ENCODE measurements at regions not wholly inside any gene's neighbourhood (a gene's known extent, or its start where the extent isn't known, plus 50 kb on each side); places are given as distances from the start of the nearest gene placed in this dataset.
"Not testable (repeated sequence)": the region's sequence is repeated elsewhere in the genome, so short reads cannot be mapped to it uniquely, and the experiment has no call there.

DNA sequence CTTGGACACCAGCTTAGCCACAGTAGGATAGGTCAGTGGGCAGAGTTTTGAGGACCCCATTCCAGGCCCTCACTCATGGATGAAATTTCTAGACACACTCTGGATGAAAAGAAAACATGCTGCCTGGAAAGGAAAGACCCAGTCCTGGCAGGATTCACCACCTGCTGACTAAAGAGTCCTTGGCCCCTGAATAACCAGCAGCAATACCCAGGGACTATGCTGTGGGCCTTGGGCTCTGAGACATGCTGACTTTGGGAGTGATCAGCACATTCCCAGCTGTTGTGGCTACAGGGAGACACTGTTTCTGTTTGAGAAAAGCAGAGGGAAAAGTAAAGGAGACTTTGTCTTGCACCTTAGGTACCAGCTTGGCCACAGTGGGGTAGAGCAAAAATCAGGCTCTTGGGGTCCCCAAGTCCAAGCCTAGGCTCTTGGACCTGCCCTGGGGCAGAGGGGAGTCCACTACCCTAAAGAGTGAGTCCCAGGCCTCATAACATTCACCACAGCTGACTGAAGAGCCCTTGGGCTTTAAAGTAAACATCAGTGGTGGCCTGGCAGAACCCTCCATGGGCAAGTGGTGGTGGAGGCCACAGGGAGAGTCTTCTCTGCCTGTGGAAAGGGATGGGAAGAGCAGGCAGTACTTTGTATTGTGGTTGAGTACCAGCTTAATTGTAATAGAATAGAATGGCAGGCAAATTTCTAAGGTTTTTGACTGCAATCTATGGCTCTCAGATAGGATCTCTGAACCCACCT, 516.8 kb downstream of the BCKDHB start:
- intact Hi-C loops (cut with micrococcal nuclease), result no loop called here
- Mint-ChIP-seq H3K4me1 (no peaks in the 10 kb centered on the region), H3K36me3 (ENCODE audit: low read depth) (no peaks in the 10 kb centered on the region), H3K27me3 (no peaks in the 10 kb centered on the region), H3K4me3 (no peak overlapping the region), H3K9me3 (peaks cover 6% of the 10 kb centered on the region), H3K27ac (no peak overlapping the region)
- DNase-seq, result no peak

DNA sequence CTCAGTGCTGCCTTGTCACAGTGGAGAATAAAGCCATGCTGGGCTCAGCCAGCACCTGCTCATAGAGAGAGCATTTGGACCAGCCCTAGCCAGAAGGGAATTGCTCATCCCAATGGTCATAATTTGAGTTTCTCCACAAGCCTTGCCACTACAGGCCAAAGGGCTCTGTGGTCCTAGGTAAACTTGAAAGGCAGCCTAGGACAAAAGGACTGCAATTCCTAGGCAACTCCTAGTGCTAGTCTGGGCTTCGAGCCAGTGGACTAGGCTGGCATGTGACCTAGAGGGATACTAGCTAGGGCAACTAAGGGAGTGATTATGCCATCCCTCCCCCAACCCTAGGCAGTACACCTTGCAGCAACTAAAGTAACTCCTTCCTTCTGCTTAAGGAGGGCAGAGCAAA, 516.2 kb downstream of the BCKDHB start:
- intact Hi-C loops (cut with micrococcal nuclease), result no loop called here

DNA sequence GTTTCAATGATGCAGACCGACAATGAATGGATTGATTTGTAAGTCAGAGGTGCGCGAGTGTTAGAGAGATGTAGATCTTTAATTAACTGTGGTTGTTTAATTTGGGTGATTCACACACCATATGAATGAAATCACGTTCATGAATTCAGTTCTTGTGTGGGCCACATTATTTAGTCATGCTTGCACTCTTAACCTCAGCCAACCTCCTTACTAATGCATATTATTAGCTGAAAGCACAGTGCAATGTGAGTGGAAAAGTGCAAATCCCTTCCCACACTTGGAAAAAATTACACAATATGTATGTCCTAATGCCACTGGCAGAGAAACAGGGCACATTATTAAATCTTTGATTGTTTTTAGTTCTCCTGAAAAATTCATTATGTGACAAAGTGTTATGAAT, 512.5 kb downstream of the BCKDHB start:
- no peaks in the 10 kb centered on the region for H3K36me3 Mint-ChIP-seq (ENCODE audit: low read depth)
- peaks cover 15% of the 10 kb centered on the region for H3K9me3 Mint-ChIP-seq
- H3K27ac Mint-ChIP-seq, result no peak overlapping the region
- no peak for DNase-seq
- H3K4me3 Mint-ChIP-seq, result no peak overlapping the region
- H3K4me1 Mint-ChIP-seq, result no peaks in the 10 kb centered on the region
- intact Hi-C loops (cut with micrococcal nuclease), result no loop called here
- H3K27me3 Mint-ChIP-seq, result no peaks in the 10 kb centered on the region

More for the DNA sequence above, 516.2 kb downstream of the BCKDHB start:
- Mint-ChIP-seq H3K4me1 (no peaks in the 10 kb centered on the region), H3K27ac (no peak overlapping the region), H3K36me3 (ENCODE audit: low read depth) (no peaks in the 10 kb centered on the region), H3K27me3 (no peaks in the 10 kb centered on the region), H3K4me3 (no peak overlapping the region), H3K9me3 (peaks cover 9% of the 10 kb centered on the region)
- no peak for DNase-seq

DNA sequence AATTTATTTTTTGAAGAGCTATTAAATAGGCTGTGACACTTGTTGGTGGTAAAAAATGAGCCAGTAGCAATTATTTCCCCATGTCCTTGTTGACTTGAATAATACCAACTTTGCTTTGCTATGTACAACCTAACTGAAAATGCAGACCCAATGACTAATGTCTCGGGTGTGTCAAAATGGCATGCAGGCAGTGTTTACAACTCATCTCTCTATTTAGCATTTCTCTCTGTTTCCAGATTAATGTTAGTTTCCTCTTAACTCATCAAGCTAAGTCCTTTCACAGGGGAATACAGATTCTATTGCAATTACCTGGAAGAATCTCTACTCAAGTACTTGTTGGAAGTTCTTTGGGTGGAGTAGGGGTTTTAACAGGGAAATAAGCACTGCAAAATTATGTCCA, 504.4 kb downstream of the BCKDHB start:
- Mint-ChIP-seq H3K27me3 (no peaks in the 10 kb centered on the region), H3K27ac (no peak overlapping the region)

DNA sequence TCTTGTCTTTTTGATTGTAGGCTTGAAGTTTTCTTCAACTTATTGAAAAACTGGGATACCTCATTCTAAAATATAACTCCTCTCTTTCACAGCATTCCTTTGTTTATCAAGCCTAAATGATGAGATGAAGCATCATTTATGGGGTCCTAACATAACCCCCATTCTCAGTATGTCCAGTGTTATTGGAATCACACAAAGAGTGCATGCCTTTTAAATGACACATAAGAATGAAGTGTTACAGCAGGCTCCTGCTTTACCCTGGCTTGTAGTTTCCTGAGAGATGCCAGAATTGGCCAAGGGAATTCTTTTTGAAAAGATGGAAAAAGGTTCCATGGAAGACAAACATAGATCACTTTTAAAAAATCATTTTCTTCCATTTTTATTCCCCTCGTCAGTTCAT, 502.4 kb downstream of the BCKDHB start:
- Mint-ChIP-seq H3K9me3 (peaks cover 4% of the 10 kb centered on the region), H3K27me3 (no peaks in the 10 kb centered on the region), H3K27ac (no peak overlapping the region), H3K4me1 (no peaks in the 10 kb centered on the region), H3K4me3 (no peak overlapping the region), H3K36me3 (ENCODE audit: low read depth) (no peaks in the 10 kb centered on the region)
- intact Hi-C loops (cut with micrococcal nuclease), result no loop called here
- no peak for DNase-seq

More for the DNA sequence above, 504.4 kb downstream of the BCKDHB start:
- intact Hi-C loops (cut with micrococcal nuclease), result no loop called here
- Mint-ChIP-seq H3K36me3 (ENCODE audit: low read depth) (no peaks in the 10 kb centered on the region), H3K9me3 (peaks cover 4% of the 10 kb centered on the region), H3K4me3 (no peak overlapping the region), H3K4me1 (no peaks in the 10 kb centered on the region)
- no peak for DNase-seq

DNA sequence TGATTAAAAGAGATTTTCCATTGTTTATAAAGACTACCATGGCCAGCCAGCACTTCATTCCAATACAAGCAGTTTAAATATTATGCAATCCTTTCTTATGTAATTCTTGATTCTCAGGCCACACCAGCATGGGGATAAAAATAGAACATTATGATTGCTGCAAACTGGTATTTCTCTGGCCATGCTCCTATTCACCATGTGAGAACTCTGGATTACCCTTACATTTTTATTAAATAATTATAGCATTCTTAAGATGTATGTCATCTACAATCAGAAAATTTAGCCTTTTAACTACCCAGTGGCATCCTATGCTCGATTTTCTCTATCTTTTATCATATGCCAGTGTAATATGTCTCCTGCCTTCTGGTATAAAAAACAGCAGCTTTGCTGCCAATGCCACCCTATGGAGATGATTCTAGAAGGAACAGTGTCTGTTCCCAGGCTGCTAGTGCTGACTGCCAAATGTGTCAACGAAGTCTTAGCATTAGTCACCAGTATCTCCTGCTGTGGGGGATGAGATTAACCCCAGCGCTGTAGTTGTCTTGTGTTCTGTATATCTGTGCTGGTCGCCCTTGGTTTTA, 501.4 kb downstream of the BCKDHB start:
- H3K4me1 Mint-ChIP-seq, result no peaks in the 10 kb centered on the region
- H3K9me3 Mint-ChIP-seq, result no peaks in the 10 kb centered on the region
- no peak overlapping the region for H3K27ac Mint-ChIP-seq
- H3K27me3 Mint-ChIP-seq, result no peaks in the 10 kb centered on the region
- no peak for DNase-seq
- intact Hi-C loops (cut with micrococcal nuclease), result no loop called here
- H3K4me3 Mint-ChIP-seq, result no peak overlapping the region
- no peaks in the 10 kb centered on the region for H3K36me3 Mint-ChIP-seq (ENCODE audit: low read depth)

DNA sequence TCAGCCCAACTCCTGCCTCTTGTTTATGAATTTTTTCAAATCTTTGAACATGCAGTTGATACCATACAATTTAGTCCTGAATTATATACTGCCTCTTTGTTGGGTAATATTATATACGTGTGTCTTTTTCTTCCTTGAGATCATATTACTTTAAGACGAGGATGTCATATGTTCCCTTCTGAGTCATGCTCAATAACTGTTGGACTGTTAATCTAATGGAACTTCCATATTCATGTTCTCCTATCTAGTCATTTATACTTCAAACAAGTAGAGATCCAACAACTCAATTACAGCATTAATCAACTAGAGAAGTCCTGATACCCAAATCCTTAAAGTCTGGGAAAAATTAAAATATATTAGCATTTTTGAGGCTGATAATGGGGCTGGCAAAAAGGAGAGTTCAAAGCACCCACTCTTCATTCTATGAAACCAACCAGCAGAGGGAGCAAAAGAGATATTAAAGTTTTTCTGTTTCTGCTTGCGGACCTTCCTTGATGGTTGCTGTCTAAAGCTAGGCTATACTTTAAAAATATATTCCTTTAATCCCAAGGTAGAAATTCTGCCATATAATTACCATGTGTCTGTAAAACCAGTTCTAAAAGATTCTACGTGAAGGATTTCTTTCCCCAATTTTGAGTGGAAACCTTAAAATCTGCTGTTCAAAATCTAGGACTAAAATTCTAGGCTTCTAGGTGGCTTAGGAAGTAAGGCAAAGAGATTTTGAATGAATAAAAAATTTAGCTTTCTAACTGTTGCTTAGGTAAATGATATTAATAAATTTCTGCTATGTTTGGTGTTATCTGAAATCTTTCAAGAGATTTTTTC, 498.9 kb downstream of the BCKDHB start:
- Mint-ChIP-seq H3K4me3 (no peak overlapping the region), H3K27me3 (no peaks in the 10 kb centered on the region), H3K4me1 (no peaks in the 10 kb centered on the region), H3K9me3 (no peaks in the 10 kb centered on the region), H3K36me3 (ENCODE audit: low read depth) (no peaks in the 10 kb centered on the region), H3K27ac (no peak overlapping the region)
- DNase-seq, result no peak
- intact Hi-C loops (cut with micrococcal nuclease), result loop anchor here (2.0 kb wide), 1 partner anchor 1149 kb away; no protein-coding TSS in a partner anchor

DNA sequence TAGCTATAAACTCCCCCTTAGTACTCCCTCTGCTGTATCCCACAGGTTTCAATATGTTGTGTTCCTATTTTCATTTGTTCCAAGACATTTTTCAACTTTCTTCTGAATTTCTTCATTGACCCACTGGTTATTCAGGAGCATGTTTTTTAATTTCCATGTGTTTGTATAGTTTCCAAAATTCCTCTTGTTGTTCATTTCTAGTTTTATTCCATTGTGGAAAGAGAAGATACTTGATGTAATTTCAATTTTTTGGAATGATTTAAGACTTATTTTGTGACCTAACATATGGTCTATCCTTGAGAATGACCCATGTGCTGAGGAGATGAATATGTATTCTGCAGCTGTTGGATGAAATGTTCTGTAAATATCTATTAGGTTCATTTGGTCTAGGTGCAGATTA, 497.2 kb downstream of the BCKDHB start:
- H3K4me3 Mint-ChIP-seq, result no peak overlapping the region
- H3K36me3 Mint-ChIP-seq (ENCODE audit: low read depth), result no peaks in the 10 kb centered on the region
- no peaks in the 10 kb centered on the region for H3K27me3 Mint-ChIP-seq
- no peak overlapping the region for H3K27ac Mint-ChIP-seq
- intact Hi-C loops (cut with micrococcal nuclease), result loop anchor here (2.0 kb wide), 1 partner anchor 1151 kb away; no protein-coding TSS in a partner anchor
- no peaks in the 10 kb centered on the region for H3K9me3 Mint-ChIP-seq
- no peak for DNase-seq
- H3K4me1 Mint-ChIP-seq, result no peaks in the 10 kb centered on the region

DNA sequence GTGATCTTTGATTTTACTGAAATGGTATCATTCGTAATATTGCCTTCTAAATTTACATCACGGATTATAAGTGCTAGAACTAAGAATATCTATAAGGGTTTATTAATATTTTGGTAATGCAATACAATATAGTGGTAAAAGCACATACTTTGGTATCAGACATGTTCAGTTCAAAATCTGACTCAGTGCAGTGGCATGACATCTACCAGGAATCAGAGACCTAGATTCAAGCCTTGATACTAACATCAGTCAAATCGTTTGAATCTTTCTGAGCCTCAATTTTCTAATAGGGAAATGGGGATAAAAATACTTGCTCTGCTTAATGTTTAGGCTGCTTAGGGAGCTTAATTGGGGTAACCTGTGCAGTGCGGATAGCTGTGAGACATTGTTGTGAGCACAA, 488.0 kb downstream of the BCKDHB start:
- no peaks in the 10 kb centered on the region for H3K9me3 Mint-ChIP-seq
- no peaks in the 10 kb centered on the region for H3K4me1 Mint-ChIP-seq
- H3K4me3 Mint-ChIP-seq, result no peak overlapping the region
- no peaks in the 10 kb centered on the region for H3K36me3 Mint-ChIP-seq (ENCODE audit: low read depth)
- peaks cover 8% of the 10 kb centered on the region for H3K27me3 Mint-ChIP-seq
- intact Hi-C loops (cut with micrococcal nuclease), result no loop called here
- H3K27ac Mint-ChIP-seq, result no peak overlapping the region
- DNase-seq, result no peak

DNA sequence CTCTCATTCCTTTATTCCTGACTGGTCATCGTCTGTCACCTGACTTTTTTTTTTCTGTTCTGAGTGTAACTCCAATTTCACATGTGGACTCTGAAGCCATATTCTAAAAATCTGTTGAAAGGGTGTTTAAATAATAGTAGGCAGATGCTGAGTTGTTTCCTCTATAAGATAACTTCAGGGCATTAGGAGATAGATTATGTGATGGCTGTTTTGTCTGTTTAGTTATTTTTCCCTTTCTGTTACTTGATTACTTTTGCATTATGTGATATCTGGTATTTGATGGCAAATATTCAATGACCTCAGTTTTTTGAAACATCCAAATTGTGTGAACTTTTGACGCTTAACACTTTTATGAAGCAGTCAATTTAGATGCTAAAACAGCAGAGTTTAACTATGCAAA, 486.0 kb downstream of the BCKDHB start:
- H3K27me3 Mint-ChIP-seq, result peaks cover 5% of the 10 kb centered on the region
- no peaks in the 10 kb centered on the region for H3K9me3 Mint-ChIP-seq
- H3K27ac Mint-ChIP-seq, result no peak overlapping the region
- no peak for DNase-seq
- no peak overlapping the region for H3K4me3 Mint-ChIP-seq
- no peaks in the 10 kb centered on the region for H3K4me1 Mint-ChIP-seq
- intact Hi-C loops (cut with micrococcal nuclease), result no loop called here
- H3K36me3 Mint-ChIP-seq (ENCODE audit: low read depth), result no peaks in the 10 kb centered on the region

DNA sequence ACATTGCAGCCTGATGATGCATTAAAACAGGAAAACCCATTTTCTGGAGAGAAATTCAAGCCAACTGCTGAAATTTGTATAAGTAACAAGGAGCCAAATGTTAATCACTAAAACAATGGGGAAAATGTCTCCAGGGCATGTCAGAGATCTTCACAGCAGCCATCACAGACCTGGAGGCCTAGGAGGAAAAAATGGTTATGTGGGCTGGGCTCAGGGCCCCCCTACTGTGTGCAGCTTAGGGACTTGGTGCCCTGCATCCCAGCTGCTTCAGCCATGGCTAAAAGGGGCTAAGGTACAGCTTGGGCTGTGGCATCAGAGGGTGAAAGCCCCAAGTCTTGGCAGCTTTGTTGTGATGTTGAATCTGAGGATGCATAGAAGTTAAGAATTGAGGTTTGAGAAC, 479.8 kb downstream of the BCKDHB start:
- Mint-ChIP-seq H3K9me3 (peaks cover 6% of the 10 kb centered on the region), H3K4me3 (no peak overlapping the region), H3K36me3 (ENCODE audit: low read depth) (no peaks in the 10 kb centered on the region), H3K27me3 (no peaks in the 10 kb centered on the region), H3K27ac (no peak overlapping the region), H3K4me1 (no peaks in the 10 kb centered on the region)
- no peak for DNase-seq
- intact Hi-C loops (cut with micrococcal nuclease), result no loop called here

DNA sequence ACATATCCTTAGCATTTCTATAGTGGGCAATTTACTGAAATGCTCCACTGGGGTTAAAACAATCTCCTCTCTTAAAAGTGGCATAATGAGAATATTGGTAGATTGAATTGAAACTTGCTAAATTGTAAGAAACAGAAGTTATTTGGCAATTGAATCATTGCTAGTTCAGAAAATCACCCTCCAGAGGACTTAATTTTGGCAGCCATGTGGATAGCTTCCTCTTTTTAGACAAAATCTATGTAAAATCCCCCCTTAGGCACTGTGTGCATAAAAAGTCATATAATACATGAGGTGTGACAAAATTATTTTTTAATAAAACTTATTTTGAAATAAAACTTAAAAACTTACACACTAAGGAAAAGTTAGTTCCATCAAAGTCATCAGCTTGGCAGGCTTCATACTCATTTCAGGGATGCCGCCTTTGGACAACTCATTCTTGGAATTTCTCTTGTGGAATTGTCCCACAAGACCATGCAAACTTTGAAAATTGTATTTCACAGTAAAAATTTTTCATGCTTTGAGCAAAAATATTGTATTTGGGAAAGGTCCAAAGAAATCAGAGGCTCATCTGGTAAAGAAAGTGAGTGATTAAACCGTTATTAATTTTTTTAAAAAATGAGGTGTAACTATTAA, 473.0 kb downstream of the BCKDHB start:
- Mint-ChIP-seq H3K9me3 (no peaks in the 10 kb centered on the region), H3K4me1 (no peaks in the 10 kb centered on the region), H3K4me3 (no peak overlapping the region), H3K36me3 (ENCODE audit: low read depth) (no peaks in the 10 kb centered on the region), H3K27me3 (no peaks in the 10 kb centered on the region), H3K27ac (no peak overlapping the region)
- intact Hi-C loops (cut with micrococcal nuclease), result no loop called here
- no peak for DNase-seq

DNA sequence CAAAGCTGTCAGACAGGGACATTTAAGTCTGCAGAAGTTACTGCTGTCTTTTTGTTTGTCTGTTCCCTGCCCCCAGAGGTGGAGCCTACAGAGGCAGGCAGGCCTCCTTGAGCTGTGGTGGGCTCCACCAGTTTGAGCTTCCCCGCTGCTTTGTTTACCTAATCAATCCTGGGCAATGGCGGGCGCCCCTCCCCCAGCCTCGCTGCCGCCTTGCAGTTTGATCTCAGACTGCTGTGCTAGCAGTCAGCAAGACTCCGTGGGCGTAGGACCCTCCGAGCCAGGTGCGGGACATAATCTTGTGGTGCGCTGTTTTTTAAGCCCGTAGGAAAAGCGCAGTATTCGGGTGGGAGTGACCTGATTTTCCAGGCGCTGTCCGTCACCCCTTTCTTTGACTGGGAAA, 466.8 kb downstream of the BCKDHB start:
- H3K36me3 Mint-ChIP-seq (ENCODE audit: low read depth); H3K27ac Mint-ChIP-seq; H3K9me3 Mint-ChIP-seq; H3K4me1 Mint-ChIP-seq; H3K4me3 Mint-ChIP-seq; intact Hi-C loops (cut with micrococcal nuclease); DNase-seq; H3K27me3 Mint-ChIP-seq: not testable (repeated sequence)

DNA sequence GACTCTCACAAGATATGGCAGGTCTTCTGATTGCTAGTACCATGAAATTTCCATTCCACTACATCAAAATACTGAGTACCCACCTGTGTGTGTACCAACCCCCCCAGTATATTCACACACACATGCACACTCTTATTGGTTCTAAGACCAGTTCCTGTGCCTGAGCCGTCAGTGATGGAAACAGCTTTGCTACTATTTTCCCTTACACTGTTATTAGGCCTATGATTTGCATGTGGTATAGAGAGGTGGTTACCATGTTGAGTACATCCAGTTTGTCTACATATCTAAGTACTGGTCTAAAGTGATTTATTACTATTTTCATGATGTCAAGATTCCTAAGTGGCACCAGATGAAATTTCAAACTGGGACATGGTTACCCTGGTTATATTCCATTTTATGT, 459.9 kb downstream of the BCKDHB start:
- intact Hi-C loops (cut with micrococcal nuclease), result no loop called here
- no peak overlapping the region for H3K27ac Mint-ChIP-seq
- no peaks in the 10 kb centered on the region for H3K9me3 Mint-ChIP-seq
- no peaks in the 10 kb centered on the region for H3K4me1 Mint-ChIP-seq
- H3K36me3 Mint-ChIP-seq (ENCODE audit: low read depth), result no peaks in the 10 kb centered on the region
- no peaks in the 10 kb centered on the region for H3K27me3 Mint-ChIP-seq
- DNase-seq, result no peak
- no peak overlapping the region for H3K4me3 Mint-ChIP-seq

Data from activated CD4-positive, alpha-beta T cell treated with anti-CD3 and anti-CD28 coated beads, Interleukin-2, amount 10 ng/mL, durations not matched to agents 24 days and 14 days (primary cell).